Vagina (tissue), 2 donors: ENCODE measurements at regions not wholly inside any gene's neighbourhood (a gene's known extent, or its start where the extent isn't known, plus 50 kb on each side); places are given as distances from the start of the nearest gene placed in this dataset.

Experiments used
- POLR2AphosphoS5 ChIP-seq, 2 donors: sonication (generic); formaldehyde crosslinking; IDR thresholded peaks; one replicate each; pipeline ENCODE4 v1.9.0; 2017; ENCODE audit warnings: antibody characterized with exemption in 2 of 2, mild to moderate bottlenecking in 2 of 2, low read depth in 1 of 2; ENCODE audit not compliant: insufficient read depth in 1 of 2
- TF ChIP-seq, protein P1 (sequence below), 3 experiments: fragments of 450-650 bp in 2 of 3; fragments of 200-600 bp in 1 of 3; sonication (generic) in 1 of 3; IDR thresholded peaks; one replicate each; pipeline ENCODE4 v1.5.1; 2017 to 2019; ENCODE audit warnings: antibody characterized with exemption in 3 of 3, mild to moderate bottlenecking in 2 of 3, moderate library complexity in 2 of 3

DNA sequence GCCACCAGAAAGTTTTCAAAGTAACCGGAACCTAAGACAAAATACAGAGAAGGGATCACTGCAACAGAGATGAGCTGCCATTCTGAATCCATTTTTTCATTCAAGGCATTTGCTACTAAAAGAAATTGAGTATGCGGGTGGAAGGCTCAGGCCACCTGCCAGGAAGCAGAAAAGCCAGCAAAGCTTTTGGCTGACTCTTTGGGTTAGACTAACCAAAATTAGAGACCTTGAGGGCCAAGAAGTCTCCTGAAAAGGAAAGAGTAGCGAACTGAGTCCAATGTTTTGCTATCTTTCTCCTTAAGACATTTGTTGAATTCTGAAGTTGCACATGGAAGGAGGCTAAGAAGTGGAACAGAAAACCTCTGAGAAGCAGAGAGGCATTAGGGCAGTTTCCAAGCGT is 79.0 kb downstream of the FAS start:
- TF ChIP-seq, protein P1, sequence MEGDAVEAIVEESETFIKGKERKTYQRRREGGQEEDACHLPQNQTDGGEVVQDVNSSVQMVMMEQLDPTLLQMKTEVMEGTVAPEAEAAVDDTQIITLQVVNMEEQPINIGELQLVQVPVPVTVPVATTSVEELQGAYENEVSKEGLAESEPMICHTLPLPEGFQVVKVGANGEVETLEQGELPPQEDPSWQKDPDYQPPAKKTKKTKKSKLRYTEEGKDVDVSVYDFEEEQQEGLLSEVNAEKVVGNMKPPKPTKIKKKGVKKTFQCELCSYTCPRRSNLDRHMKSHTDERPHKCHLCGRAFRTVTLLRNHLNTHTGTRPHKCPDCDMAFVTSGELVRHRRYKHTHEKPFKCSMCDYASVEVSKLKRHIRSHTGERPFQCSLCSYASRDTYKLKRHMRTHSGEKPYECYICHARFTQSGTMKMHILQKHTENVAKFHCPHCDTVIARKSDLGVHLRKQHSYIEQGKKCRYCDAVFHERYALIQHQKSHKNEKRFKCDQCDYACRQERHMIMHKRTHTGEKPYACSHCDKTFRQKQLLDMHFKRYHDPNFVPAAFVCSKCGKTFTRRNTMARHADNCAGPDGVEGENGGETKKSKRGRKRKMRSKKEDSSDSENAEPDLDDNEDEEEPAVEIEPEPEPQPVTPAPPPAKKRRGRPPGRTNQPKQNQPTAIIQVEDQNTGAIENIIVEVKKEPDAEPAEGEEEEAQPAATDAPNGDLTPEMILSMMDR (IDR thresholded peaks at IDR 0.05) = no peak
- no peak for TF ChIP-seq POLR2AphosphoS5 (IDR thresholded peaks at IDR 0.05; ENCODE audit: insufficient read depth in 1 of 2, low read depth in 1 of 2)
